ENCODE measurements at regions not wholly inside any gene's neighbourhood (a gene's known extent, or its start where the extent isn't known, plus 50 kb on each side); places are given as distances from the start of the nearest gene placed in this dataset.
"Not testable (repeated sequence)": the region's sequence is repeated elsewhere in the genome, so short reads cannot be mapped to it uniquely, and the experiment has no call there.

DNA sequence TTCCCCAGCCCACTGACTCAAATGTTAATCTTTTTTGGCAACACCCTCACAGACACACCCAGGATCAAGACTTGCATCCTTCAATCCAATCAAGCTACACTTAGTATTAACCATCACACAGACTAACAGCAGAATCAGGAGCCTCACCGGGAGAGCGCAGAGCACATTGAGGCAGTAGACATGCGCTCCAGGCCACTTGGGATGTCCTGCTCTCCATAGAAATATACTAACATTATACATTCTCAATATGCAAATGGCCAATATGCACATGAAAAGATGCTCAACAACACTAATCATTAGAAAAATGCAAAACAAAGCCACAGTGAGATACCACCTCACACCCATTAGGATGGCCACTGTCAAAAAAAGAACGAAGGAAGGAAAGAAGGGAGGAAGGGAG, 135.0 kb upstream of the KCNE2 start:
- Histone ChIP-seq H3K9me3 (ENCODE audit: control insufficient read depth, low read length) (no peaks in the 10 kb centered on the region), H3K27ac (ENCODE audit: low read depth, low read length) (no peak overlapping the region), H3K4me3 (ENCODE audit: low read length) (no peak overlapping the region), H3K9ac (ENCODE audit: extremely low read depth, low read length, poor library complexity, severe bottlenecking) (no peak overlapping the region), H3K27me3 (ENCODE audit: control insufficient read depth, insufficient read depth, low read length, poor library complexity, severe bottlenecking) (no peaks in the 10 kb centered on the region), H3K4me1 (ENCODE audit: control insufficient read depth, insufficient read depth, low read length) (no peaks in the 10 kb centered on the region), H3K36me3 (ENCODE audit: control insufficient read depth, insufficient read depth, low read length) (no peaks in the 10 kb centered on the region)
- H3K27ac Mint-ChIP-seq, result no peak overlapping the region
- no peak for DNase-seq
- no peaks in the 10 kb centered on the region for H3K4me1 Mint-ChIP-seq
- H3K36me3 Mint-ChIP-seq (ENCODE audit: low read depth), result peaks cover 3% of the 10 kb centered on the region
- no peak overlapping the region for H3K4me3 Mint-ChIP-seq
- no peaks in the 10 kb centered on the region for H3K27me3 Mint-ChIP-seq (ENCODE audit: insufficient read depth)
- WGBS, 2 experiments (ENCODE audit: insufficient coverage in 1 of 2, insufficient read length in 1 of 2), result 88 to 90% methylated on average over 3 to 4 of the region's 4 CpGs
- H3K9me3 Mint-ChIP-seq, result peaks cover 3% of the 10 kb centered on the region
- TF ChIP-seq, protein P1, sequence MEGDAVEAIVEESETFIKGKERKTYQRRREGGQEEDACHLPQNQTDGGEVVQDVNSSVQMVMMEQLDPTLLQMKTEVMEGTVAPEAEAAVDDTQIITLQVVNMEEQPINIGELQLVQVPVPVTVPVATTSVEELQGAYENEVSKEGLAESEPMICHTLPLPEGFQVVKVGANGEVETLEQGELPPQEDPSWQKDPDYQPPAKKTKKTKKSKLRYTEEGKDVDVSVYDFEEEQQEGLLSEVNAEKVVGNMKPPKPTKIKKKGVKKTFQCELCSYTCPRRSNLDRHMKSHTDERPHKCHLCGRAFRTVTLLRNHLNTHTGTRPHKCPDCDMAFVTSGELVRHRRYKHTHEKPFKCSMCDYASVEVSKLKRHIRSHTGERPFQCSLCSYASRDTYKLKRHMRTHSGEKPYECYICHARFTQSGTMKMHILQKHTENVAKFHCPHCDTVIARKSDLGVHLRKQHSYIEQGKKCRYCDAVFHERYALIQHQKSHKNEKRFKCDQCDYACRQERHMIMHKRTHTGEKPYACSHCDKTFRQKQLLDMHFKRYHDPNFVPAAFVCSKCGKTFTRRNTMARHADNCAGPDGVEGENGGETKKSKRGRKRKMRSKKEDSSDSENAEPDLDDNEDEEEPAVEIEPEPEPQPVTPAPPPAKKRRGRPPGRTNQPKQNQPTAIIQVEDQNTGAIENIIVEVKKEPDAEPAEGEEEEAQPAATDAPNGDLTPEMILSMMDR (conservative IDR thresholded peaks at IDR 0.05), result no peak

DNA sequence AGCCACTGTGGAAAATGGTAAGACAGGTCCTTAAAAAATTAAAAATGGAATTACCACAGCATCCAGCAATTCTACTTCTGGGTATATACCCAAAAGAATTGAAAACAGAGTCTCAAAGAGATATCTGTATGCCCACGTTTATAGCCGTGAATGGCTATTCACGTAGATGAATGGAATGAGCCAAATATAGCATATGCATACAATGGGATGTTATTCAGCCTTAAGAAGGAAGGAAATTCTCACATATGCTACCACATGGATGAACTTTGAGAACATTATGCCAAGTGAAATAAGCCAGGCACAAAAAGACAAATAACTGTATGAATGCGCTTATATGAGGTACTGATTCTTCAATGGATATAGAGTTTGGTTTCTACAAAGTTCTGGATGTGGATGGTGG, 134.5 kb upstream of the KCNE2 start:
- Histone ChIP-seq H3K9ac (ENCODE audit: extremely low read depth, low read length, poor library complexity, severe bottlenecking) (no peak overlapping the region), H3K27me3 (ENCODE audit: control insufficient read depth, insufficient read depth, low read length, poor library complexity, severe bottlenecking) (no peaks in the 10 kb centered on the region), H3K4me3 (ENCODE audit: low read length) (no peak overlapping the region), H3K36me3 (ENCODE audit: control insufficient read depth, insufficient read depth, low read length) (no peaks in the 10 kb centered on the region), H3K9me3 (ENCODE audit: control insufficient read depth, low read length) (no peaks in the 10 kb centered on the region), H3K27ac (ENCODE audit: low read depth, low read length) (no peak overlapping the region), H3K4me1 (ENCODE audit: control insufficient read depth, insufficient read depth, low read length) (no peaks in the 10 kb centered on the region)
- TF ChIP-seq, protein P1 (conservative IDR thresholded peaks at IDR 0.05), result no peak
- no peaks in the 10 kb centered on the region for H3K4me1 Mint-ChIP-seq
- H3K27me3 Mint-ChIP-seq (ENCODE audit: insufficient read depth), result no peaks in the 10 kb centered on the region
- DNase-seq, result no peak
- H3K4me3 Mint-ChIP-seq, result no peak overlapping the region
- H3K27ac Mint-ChIP-seq, result no peak overlapping the region
- H3K36me3 Mint-ChIP-seq (ENCODE audit: low read depth), result peaks cover 3% of the 10 kb centered on the region
- peaks cover 4% of the 10 kb centered on the region for H3K9me3 Mint-ChIP-seq
- 72 to 73% methylated on average over 4 of the region's 4 CpGs for WGBS, 2 experiments (ENCODE audit: insufficient coverage in 1 of 2, insufficient read length in 1 of 2)

DNA sequence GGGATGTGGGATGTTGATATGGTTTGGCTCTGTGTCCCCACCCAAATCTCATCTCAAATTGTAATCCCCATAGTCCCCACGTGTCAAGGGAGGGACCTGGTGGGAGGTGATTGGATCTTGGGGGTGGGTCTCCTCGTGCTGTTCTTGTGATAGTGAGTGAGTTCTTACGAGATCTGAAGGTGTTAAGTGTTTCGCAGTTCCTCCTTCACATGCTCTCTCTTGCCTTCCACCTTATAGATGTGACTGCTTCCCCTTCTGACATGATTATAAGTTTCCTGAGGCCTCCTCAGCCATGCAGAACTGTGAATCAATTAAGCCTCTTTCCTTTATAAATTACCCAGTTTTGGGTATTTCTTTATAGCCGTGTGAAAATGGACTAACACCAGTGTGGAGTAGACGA, 130.1 kb upstream of the KCNE2 start:
- not testable (repeated sequence) for H3K27ac ChIP-seq (ENCODE audit: low read depth, low read length); H3K36me3 ChIP-seq (ENCODE audit: control insufficient read depth, insufficient read depth, low read length); H3K9me3 ChIP-seq (ENCODE audit: control insufficient read depth, low read length); H3K4me3 Mint-ChIP-seq; DNase-seq; H3K4me1 Mint-ChIP-seq; H3K27me3 Mint-ChIP-seq (ENCODE audit: insufficient read depth); H3K9ac ChIP-seq (ENCODE audit: extremely low read depth, low read length, poor library complexity, severe bottlenecking); H3K27me3 ChIP-seq (ENCODE audit: control insufficient read depth, insufficient read depth, low read length, poor library complexity, severe bottlenecking); H3K4me1 ChIP-seq (ENCODE audit: control insufficient read depth, insufficient read depth, low read length); H3K36me3 Mint-ChIP-seq (ENCODE audit: low read depth); H3K27ac Mint-ChIP-seq; H3K4me3 ChIP-seq (ENCODE audit: low read length)
- 88 to 94% methylated on average over 5 to 6 of the region's 6 CpGs for WGBS, 2 experiments (ENCODE audit: insufficient coverage in 1 of 2, insufficient read length in 1 of 2)
- peaks cover 17% of the 10 kb centered on the region for H3K9me3 Mint-ChIP-seq

- Histone ChIP-seq H3K9ac (ENCODE audit: extremely low read depth, low read length, poor library complexity, severe bottlenecking) (no peak overlapping the region), H3K4me1 (ENCODE audit: control insufficient read depth, insufficient read depth, low read length) (no peaks in the 10 kb centered on the region), H3K9me3 (ENCODE audit: control insufficient read depth, low read length) (peaks cover 5% of the 10 kb centered on the region), H3K27me3 (ENCODE audit: control insufficient read depth, insufficient read depth, low read length, poor library complexity, severe bottlenecking) (no peaks in the 10 kb centered on the region), H3K4me3 (ENCODE audit: low read length) (no peak overlapping the region), H3K36me3 (ENCODE audit: control insufficient read depth, insufficient read depth, low read length) (no peaks in the 10 kb centered on the region), H3K27ac (ENCODE audit: low read depth, low read length) (no peak overlapping the region)
- H3K4me3 Mint-ChIP-seq, result no peak overlapping the region
- peaks cover 7% of the 10 kb centered on the region for H3K4me1 Mint-ChIP-seq
- H3K27ac Mint-ChIP-seq, result no peak overlapping the region
- TF ChIP-seq, protein P1 (conservative IDR thresholded peaks at IDR 0.05), result no peak
- H3K36me3 Mint-ChIP-seq (ENCODE audit: low read depth), result peaks cover 3% of the 10 kb centered on the region
- H3K27me3 Mint-ChIP-seq (ENCODE audit: insufficient read depth), result no peaks in the 10 kb centered on the region
- peaks cover 17% of the 10 kb centered on the region for H3K9me3 Mint-ChIP-seq
- WGBS, 2 experiments (ENCODE audit: insufficient coverage in 1 of 2, insufficient read length in 1 of 2), result 78 to 79% methylated on average over 1 of the region's 1 CpG
- no peak for DNase-seq
These were observed 128.3 kb upstream of the KCNE2 start for GRCh38 chr21:34235514-34235913.

Data from endodermal cell (in vitro differentiated cells).